SU-DHL-6 (cell line): ENCODE measurements at regions not wholly inside any gene's neighbourhood (a gene's known extent, or its start where the extent isn't known, plus 50 kb on each side); places are given as distances from the start of the nearest gene placed in this dataset.

Source experiments
- EZH2phosphoT487 ChIP-seq: fragments of 200-600 bp; sonication (generic), shearing (Covaris generic); conservative IDR thresholded peaks from 2 replicates; pipeline ENCODE4 v1.6.1; 2018; ENCODE audit warnings: mild to moderate bottlenecking, antibody characterized with exemption, low read length, moderate library complexity, mixed read lengths
- TF ChIP-seq, protein P1 (sequence below): fragments of 200-600 bp; sonication (generic); IDR thresholded peaks from one replicate; pipeline ENCODE4 v1.5.1; 2017; ENCODE audit warnings: antibody characterized with exemption, mild to moderate bottlenecking, low read length, moderate library complexity; ENCODE audit not compliant: insufficient read depth, poor library complexity, severe bottlenecking

DNA sequence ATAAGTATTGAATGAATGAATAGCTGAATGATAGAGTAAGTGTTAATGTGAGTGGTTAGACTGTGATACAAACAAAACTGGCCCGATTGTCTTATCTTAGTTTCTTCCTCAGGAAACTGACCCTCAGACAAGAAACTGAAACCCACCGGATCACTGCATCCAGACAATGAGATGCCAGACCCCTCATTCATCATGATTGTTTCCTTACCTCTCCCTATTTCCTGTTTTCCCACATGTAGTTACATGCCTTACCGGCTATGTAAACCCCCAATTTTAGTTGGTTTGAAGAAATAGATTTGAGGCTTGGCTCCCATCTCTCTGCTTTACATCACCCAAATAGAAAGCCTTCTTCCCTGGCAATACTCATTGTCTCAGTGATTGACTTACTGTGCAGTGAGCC, 218.9 kb upstream of the PPP1R2C start:
- TF ChIP-seq, protein P1, sequence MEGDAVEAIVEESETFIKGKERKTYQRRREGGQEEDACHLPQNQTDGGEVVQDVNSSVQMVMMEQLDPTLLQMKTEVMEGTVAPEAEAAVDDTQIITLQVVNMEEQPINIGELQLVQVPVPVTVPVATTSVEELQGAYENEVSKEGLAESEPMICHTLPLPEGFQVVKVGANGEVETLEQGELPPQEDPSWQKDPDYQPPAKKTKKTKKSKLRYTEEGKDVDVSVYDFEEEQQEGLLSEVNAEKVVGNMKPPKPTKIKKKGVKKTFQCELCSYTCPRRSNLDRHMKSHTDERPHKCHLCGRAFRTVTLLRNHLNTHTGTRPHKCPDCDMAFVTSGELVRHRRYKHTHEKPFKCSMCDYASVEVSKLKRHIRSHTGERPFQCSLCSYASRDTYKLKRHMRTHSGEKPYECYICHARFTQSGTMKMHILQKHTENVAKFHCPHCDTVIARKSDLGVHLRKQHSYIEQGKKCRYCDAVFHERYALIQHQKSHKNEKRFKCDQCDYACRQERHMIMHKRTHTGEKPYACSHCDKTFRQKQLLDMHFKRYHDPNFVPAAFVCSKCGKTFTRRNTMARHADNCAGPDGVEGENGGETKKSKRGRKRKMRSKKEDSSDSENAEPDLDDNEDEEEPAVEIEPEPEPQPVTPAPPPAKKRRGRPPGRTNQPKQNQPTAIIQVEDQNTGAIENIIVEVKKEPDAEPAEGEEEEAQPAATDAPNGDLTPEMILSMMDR: no peak
- no peak for TF ChIP-seq EZH2phosphoT487
